GM13977 (cell line): ENCODE measurements at regions not wholly inside any gene's neighbourhood (a gene's known extent, or its start where the extent isn't known, plus 50 kb on each side); places are given as distances from the start of the nearest gene placed in this dataset.
A peak's percentile ranks its signal among the peaks of the same experiment; 100 is the strongest.

Experiments
- DNase-seq: peaks from one replicate; pipeline ENCODE4 v3.0.0; 2012; ENCODE audit warnings: low spot score
- CTCF ChIP-seq: IDR thresholded peaks from 2 replicates; pipeline ENCODE4 v1.5.1; 2012; ENCODE audit warnings: mild to moderate bottlenecking, control low read depth; ENCODE audit not compliant: insufficient read depth; ENCODE audit errors: extremely low read depth, missing control alignments
- in situ Hi-C: fragments of 300-500 bp; cut with MboI; formaldehyde crosslinking; loops from one replicate; pipeline ENCODE4 v1.12.0; 2022; ENCODE audit warnings: low sequenced_read_pairs, low pct_unique_long_range_greater_than_20kb, mixed read lengths, inconsistent platforms; ENCODE audit not compliant: unreplicated experiment

GRCh38 chr11:114758627-114759026 lies 80.3 kb downstream of the NXPE2 start:
- DNase-seq = no peak
- in situ Hi-C loops = no loop called here
- TF ChIP-seq CTCF = no peak

GRCh38 chr11:114762408-114762807 lies 84.1 kb downstream of the NXPE2 start:
- DNase-seq = peak; percentile 37
- peak; percentile 39 for TF ChIP-seq CTCF
- in situ Hi-C loops = no loop called here

- TF ChIP-seq CTCF = no peak
- DNase-seq = no peak
- in situ Hi-C loops = no loop called here
Measured at GRCh38 chr11:114764563-114764962, 86.2 kb downstream of the NXPE2 start.

GRCh38 chr11:114771172-114771571 lies 92.8 kb downstream of the NXPE2 start:
- in situ Hi-C loops = no loop called here
- no peak for TF ChIP-seq CTCF
- DNase-seq = no peak

GRCh38 chr11:114773541-114774338 lies 95.4 kb downstream of the NXPE2 start:
- in situ Hi-C loops = no loop called here
- TF ChIP-seq CTCF = no peak
- no peak for DNase-seq

- TF ChIP-seq CTCF = peak; percentile 71
- in situ Hi-C loops = no loop called here
- DNase-seq = peak; percentile 63
Measured at GRCh38 chr11:114774599-114775361, 96.5 kb downstream of the NXPE2 start.
